ENCODE measurements at regions not wholly inside any gene's neighbourhood (a gene's known extent, or its start where the extent isn't known, plus 50 kb on each side); places are given as distances from the start of the nearest gene placed in this dataset.
"Not testable (repeated sequence)": the region's sequence is repeated elsewhere in the genome, so short reads cannot be mapped to it uniquely, and the experiment has no call there.

- DNase-seq = no peak
These were observed 167.0 kb upstream of the RPL34 start for GRCh38 chr4:108453366-108453765.

- DNase-seq = no peak
These were observed 170.0 kb upstream of the RPL34 start for GRCh38 chr4:108450236-108450898.

- no peak for DNase-seq
These were observed 171.2 kb upstream of the RPL34 start for GRCh38 chr4:108449129-108449528.

GRCh38 chr4:108446556-108446955 lies 173.8 kb upstream of the RPL34 start:
- DNase-seq = no peak

- DNase-seq = no peak
These were observed 174.7 kb upstream of the RPL34 start for GRCh38 chr4:108445716-108446115.

- DNase-seq = no peak
These were observed 176.8 kb upstream of the RPL34 start for GRCh38 chr4:108443585-108443984.

- no peak for DNase-seq
These were observed 186.5 kb upstream of the RPL34 start for GRCh38 chr4:108433832-108434231.

- not testable (repeated sequence) for DNase-seq
These were observed 187.0 kb upstream of the RPL34 start for GRCh38 chr4:108433394-108433793.

- no peak for DNase-seq
These were observed 188.0 kb upstream of the RPL34 start for GRCh38 chr4:108432418-108432817.

- DNase-seq = no peak
These were observed 188.4 kb upstream of the RPL34 start for GRCh38 chr4:108431986-108432385.

- DNase-seq = no peak
These were observed 189.5 kb upstream of the RPL34 start for GRCh38 chr4:108430921-108431320.

- DNase-seq = no peak
These were observed 190.7 kb upstream of the RPL34 start for GRCh38 chr4:108429662-108430061.

GRCh38 chr4:108428923-108429322 lies 191.5 kb upstream of the RPL34 start:
- DNase-seq = no peak

GRCh38 chr4:108427946-108428485 lies 192.4 kb upstream of the RPL34 start:
- no peak for DNase-seq

- no peak for DNase-seq
These were observed 193.9 kb upstream of the RPL34 start for GRCh38 chr4:108426493-108426892.

GRCh38 chr4:108425988-108426387 lies 194.4 kb upstream of the RPL34 start:
- no peak for DNase-seq

- no peak for DNase-seq
These were observed 202.5 kb upstream of the RPL34 start for GRCh38 chr4:108417923-108418322.

GRCh38 chr4:108416831-108417230 lies 203.5 kb upstream of the RPL34 start:
- no peak for DNase-seq

- no peak for DNase-seq
These were observed 205.0 kb upstream of the RPL34 start for GRCh38 chr4:108415389-108415788.

- no peak for DNase-seq
These were observed 208.5 kb upstream of the RPL34 start for GRCh38 chr4:108411836-108412235.

GRCh38 chr4:108409691-108410090 lies 210.7 kb upstream of the RPL34 start:
- not testable (repeated sequence) for DNase-seq

- no peak for DNase-seq
These were observed 214.8 kb upstream of the RPL34 start for GRCh38 chr4:108405586-108405985.

GRCh38 chr4:108400309-108400708 lies 220.1 kb upstream of the RPL34 start:
- no peak for DNase-seq

GRCh38 chr4:108399610-108400265 lies 220.6 kb upstream of the RPL34 start:
- DNase-seq = no peak

GRCh38 chr4:108398836-108399235 lies 221.5 kb upstream of the RPL34 start:
- DNase-seq = no peak

All from NCI-H187 treated with DMSO at 0.1 percent for 48 hours (cell line).